Fibroblast of the aortic adventitia (primary cell): ENCODE measurements at regions not wholly inside any gene's neighbourhood (a gene's known extent, or its start where the extent isn't known, plus 50 kb on each side); places are given as distances from the start of the nearest gene placed in this dataset.

ENCODE experiments used
- DNase-seq: peaks from one replicate; pipeline ENCODE4 v3.0.0-alpha.2; 2010; ENCODE audit warnings: low read depth
- H3K4me3 ChIP-seq: 2 replicates; pipeline ENCODE4 v1.5.1; 2011; ENCODE audit warnings: low read depth, mild to moderate bottlenecking, control low read depth, low read length, moderate library complexity
- CTCF ChIP-seq: IDR thresholded peaks from 2 replicates; pipeline ENCODE4 v1.5.1; 2011; ENCODE audit warnings: mild to moderate bottlenecking, low read length, control low read depth, inconsistent platforms; ENCODE audit not compliant: insufficient read depth

- no peak for DNase-seq
- no peak for TF ChIP-seq CTCF
- no peak overlapping the region for H3K4me3 ChIP-seq
Measured at GRCh38 chr18:1522249-1522615, 617.6 kb downstream of the ADCYAP1 start.

GRCh38 chr18:1526991-1527390, 622.3 kb downstream of the ADCYAP1 start:
- TF ChIP-seq CTCF = no peak
- peak; percentile 14 for DNase-seq

GRCh38 chr18:1527805-1528204, 623.1 kb downstream of the ADCYAP1 start:
- no peak for TF ChIP-seq CTCF
- H3K4me3 ChIP-seq = no peak overlapping the region
- DNase-seq = no peak

More at GRCh38 chr18:1526991-1527390, 622.3 kb downstream of the ADCYAP1 start:
- no peak overlapping the region for H3K4me3 ChIP-seq

- H3K4me3 ChIP-seq = no peak overlapping the region
- no peak for TF ChIP-seq CTCF
- no peak for DNase-seq
Measured at GRCh38 chr18:1528447-1528846, 623.8 kb downstream of the ADCYAP1 start.

GRCh38 chr18:1528964-1529509, 624.4 kb downstream of the ADCYAP1 start:
- no peak overlapping the region for H3K4me3 ChIP-seq
- DNase-seq = no peak
- no peak for TF ChIP-seq CTCF

GRCh38 chr18:1530650-1531049, 626.0 kb downstream of the ADCYAP1 start:
- TF ChIP-seq CTCF = no peak
- no peak for DNase-seq
- H3K4me3 ChIP-seq = no peak overlapping the region

- no peak overlapping the region for H3K4me3 ChIP-seq
- TF ChIP-seq CTCF = no peak
- no peak for DNase-seq
Measured at GRCh38 chr18:1539276-1539675, 634.6 kb downstream of the ADCYAP1 start.
